ENCODE measurements at regions not wholly inside any gene's neighbourhood (a gene's known extent, or its start where the extent isn't known, plus 50 kb on each side); places are given as distances from the start of the nearest gene placed in this dataset.

GRCh38 chr2:82316586-82316985 is 2012.0 kb upstream of the LRRTM1 start:
- DNase-seq (ENCODE audit: low read depth), result no peak

GRCh38 chr2:82314836-82315472 is 2010.4 kb upstream of the LRRTM1 start:
- no peak for DNase-seq (ENCODE audit: low read depth)

- DNase-seq (ENCODE audit: low read depth), result no peak
These were observed 2003.0 kb upstream of the LRRTM1 start for GRCh38 chr2:82307511-82307910.

GRCh38 chr2:82301506-82301905 is 1997.0 kb upstream of the LRRTM1 start:
- no peak for DNase-seq (ENCODE audit: low read depth)

GRCh38 chr2:82289446-82289845 is 1984.9 kb upstream of the LRRTM1 start:
- no peak for DNase-seq (ENCODE audit: low read depth)

GRCh38 chr2:82283075-82283474 is 1978.5 kb upstream of the LRRTM1 start:
- DNase-seq (ENCODE audit: low read depth), result no peak

GRCh38 chr2:82282111-82282882 is 1977.7 kb upstream of the LRRTM1 start:
- no peak for DNase-seq (ENCODE audit: low read depth)

- DNase-seq (ENCODE audit: low read depth), result no peak
These were observed 1974.8 kb upstream of the LRRTM1 start for GRCh38 chr2:82279367-82279766.

- DNase-seq (ENCODE audit: low read depth), result no peak
These were observed 1973.9 kb upstream of the LRRTM1 start for GRCh38 chr2:82278416-82278815.

- no peak for DNase-seq (ENCODE audit: low read depth)
These were observed 1971.0 kb upstream of the LRRTM1 start for GRCh38 chr2:82275599-82275998.

GRCh38 chr2:82268446-82268845 is 1963.9 kb upstream of the LRRTM1 start:
- no peak for DNase-seq (ENCODE audit: low read depth)

GRCh38 chr2:82260521-82260920 is 1956.0 kb upstream of the LRRTM1 start:
- no peak for DNase-seq (ENCODE audit: low read depth)

GRCh38 chr2:82259551-82259950 is 1955.0 kb upstream of the LRRTM1 start:
- no peak for DNase-seq (ENCODE audit: low read depth)

- no peak for DNase-seq (ENCODE audit: low read depth)
These were observed 1953.4 kb upstream of the LRRTM1 start for GRCh38 chr2:82257796-82258555.

GRCh38 chr2:82256983-82257632 is 1952.6 kb upstream of the LRRTM1 start:
- no peak for DNase-seq (ENCODE audit: low read depth)

GRCh38 chr2:82256288-82256687 is 1951.7 kb upstream of the LRRTM1 start:
- no peak for DNase-seq (ENCODE audit: low read depth)

- no peak for DNase-seq (ENCODE audit: low read depth)
These were observed 1950.2 kb upstream of the LRRTM1 start for GRCh38 chr2:82254728-82255127.

- no peak for DNase-seq (ENCODE audit: low read depth)
These were observed 1941.7 kb upstream of the LRRTM1 start for GRCh38 chr2:82246220-82246775.

GRCh38 chr2:82239176-82239575 is 1934.6 kb upstream of the LRRTM1 start:
- DNase-seq (ENCODE audit: low read depth), result no peak

GRCh38 chr2:82237994-82238662 is 1933.6 kb upstream of the LRRTM1 start:
- DNase-seq (ENCODE audit: low read depth), result no peak

GRCh38 chr2:82234283-82234874 is 1929.8 kb upstream of the LRRTM1 start:
- DNase-seq (ENCODE audit: low read depth), result no peak
